OCI-LY7 (cell line): ENCODE measurements at regions not wholly inside any gene's neighbourhood (a gene's known extent, or its start where the extent isn't known, plus 50 kb on each side); places are given as distances from the start of the nearest gene placed in this dataset.

Experiments
- EZH2phosphoT487 ChIP-seq: fragments of 200-600 bp; sonication (generic); IDR thresholded peaks from 2 replicates; pipeline ENCODE4 v1.6.1; 2018; ENCODE audit warnings: low read depth, borderline replicate concordance, mild to moderate bottlenecking, mixed run types, antibody characterized with exemption, low read length, moderate library complexity, mixed read lengths
- TF ChIP-seq, protein P1 (sequence below): fragments of 200-600 bp; sonication (generic); conservative IDR thresholded peaks from 2 replicates; pipeline ENCODE4 v1.5.1; 2014; ENCODE audit warnings: mild to moderate bottlenecking, antibody characterized with exemption, low read length, moderate library complexity, mixed read lengths

DNA sequence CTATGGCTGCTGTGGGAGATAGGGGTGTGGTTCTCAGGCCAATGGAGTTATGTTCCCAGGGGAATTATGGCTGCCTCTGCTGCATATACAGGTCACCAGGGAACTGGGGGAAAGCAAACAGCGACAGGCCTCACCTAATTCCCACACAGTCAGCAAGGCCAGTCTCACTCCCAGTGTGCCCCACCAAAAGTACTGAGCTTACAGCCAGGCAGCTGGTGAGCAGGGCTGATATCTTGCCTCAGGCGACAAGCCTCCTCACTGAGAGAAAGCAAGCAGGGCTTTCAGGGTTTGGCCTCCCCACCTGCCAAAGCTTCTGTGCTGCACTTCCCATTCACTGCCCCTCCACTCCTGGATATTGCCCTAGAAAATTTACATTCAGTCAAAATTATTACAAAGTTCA lies 273.8 kb upstream of the TARS1 start:
- TF ChIP-seq, protein P1, sequence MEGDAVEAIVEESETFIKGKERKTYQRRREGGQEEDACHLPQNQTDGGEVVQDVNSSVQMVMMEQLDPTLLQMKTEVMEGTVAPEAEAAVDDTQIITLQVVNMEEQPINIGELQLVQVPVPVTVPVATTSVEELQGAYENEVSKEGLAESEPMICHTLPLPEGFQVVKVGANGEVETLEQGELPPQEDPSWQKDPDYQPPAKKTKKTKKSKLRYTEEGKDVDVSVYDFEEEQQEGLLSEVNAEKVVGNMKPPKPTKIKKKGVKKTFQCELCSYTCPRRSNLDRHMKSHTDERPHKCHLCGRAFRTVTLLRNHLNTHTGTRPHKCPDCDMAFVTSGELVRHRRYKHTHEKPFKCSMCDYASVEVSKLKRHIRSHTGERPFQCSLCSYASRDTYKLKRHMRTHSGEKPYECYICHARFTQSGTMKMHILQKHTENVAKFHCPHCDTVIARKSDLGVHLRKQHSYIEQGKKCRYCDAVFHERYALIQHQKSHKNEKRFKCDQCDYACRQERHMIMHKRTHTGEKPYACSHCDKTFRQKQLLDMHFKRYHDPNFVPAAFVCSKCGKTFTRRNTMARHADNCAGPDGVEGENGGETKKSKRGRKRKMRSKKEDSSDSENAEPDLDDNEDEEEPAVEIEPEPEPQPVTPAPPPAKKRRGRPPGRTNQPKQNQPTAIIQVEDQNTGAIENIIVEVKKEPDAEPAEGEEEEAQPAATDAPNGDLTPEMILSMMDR = no peak
- no peak for TF ChIP-seq EZH2phosphoT487
